ENCODE measurements at regions not wholly inside any gene's neighbourhood (a gene's known extent, or its start where the extent isn't known, plus 50 kb on each side); places are given as distances from the start of the nearest gene placed in this dataset.

DNA sequence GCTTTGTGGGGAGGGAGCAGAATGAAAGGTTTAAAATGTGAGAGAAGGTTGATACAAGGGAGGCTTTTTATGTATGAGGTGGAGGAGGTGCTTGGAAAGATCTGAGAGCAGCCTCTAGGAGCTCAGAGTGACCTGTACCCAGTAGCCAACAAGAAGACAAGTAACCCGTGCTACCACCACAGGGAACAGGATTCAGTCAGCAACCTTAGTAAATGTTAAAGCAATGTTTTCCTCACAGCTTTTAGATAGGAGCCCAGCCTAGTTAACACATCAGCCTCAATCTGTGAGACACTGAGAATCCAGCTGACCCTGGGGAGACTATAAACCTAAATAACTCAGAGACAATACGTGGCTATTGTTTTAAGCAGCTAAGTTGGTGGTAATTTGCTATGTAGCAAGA, 194.9 kb upstream of the NT5C1B start:
- no peak for TF ChIP-seq POLR2A (IDR thresholded peaks at IDR 0.05)
- TF ChIP-seq, protein P1, sequence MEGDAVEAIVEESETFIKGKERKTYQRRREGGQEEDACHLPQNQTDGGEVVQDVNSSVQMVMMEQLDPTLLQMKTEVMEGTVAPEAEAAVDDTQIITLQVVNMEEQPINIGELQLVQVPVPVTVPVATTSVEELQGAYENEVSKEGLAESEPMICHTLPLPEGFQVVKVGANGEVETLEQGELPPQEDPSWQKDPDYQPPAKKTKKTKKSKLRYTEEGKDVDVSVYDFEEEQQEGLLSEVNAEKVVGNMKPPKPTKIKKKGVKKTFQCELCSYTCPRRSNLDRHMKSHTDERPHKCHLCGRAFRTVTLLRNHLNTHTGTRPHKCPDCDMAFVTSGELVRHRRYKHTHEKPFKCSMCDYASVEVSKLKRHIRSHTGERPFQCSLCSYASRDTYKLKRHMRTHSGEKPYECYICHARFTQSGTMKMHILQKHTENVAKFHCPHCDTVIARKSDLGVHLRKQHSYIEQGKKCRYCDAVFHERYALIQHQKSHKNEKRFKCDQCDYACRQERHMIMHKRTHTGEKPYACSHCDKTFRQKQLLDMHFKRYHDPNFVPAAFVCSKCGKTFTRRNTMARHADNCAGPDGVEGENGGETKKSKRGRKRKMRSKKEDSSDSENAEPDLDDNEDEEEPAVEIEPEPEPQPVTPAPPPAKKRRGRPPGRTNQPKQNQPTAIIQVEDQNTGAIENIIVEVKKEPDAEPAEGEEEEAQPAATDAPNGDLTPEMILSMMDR (IDR thresholded peaks at IDR 0.05 in 4 of 5, conservative IDR thresholded peaks at IDR 0.05 in 1 of 5): no peak
